HepG2 (cell line): ENCODE measurements at regions not wholly inside any gene's neighbourhood (a gene's known extent, or its start where the extent isn't known, plus 50 kb on each side); places are given as distances from the start of the nearest gene placed in this dataset.

Experiments used
- ATAC-seq: fragments of 200-7000 bp; cut with Tn5 transposase; 3 replicates; pipeline ENCODE4 v1.9.1; 2020; ENCODE audit warnings: mild to moderate bottlenecking, moderate library complexity
- BruUV-seq: library from RNA; stranded (reverse); fragments of 400-500 nt; replicated peaks from 2 replicates; lab custom pipeline; 2021; lab: Mats Ljungman, UMichigan
- CTCF ChIA-PET: fragments of 300-600 bp; formaldehyde crosslinking; extraction: SDS; loops from one replicate; lab custom pipeline; 2021; ENCODE audit warnings: low total read pairs, inconsistent platforms, low intra/inter-chr PET ratio; lab: Yijun Ruan, JAX
- POLR2A ChIA-PET: fragments of 350-600 bp; sonication (Branson Sonifier 250); formaldehyde crosslinking; loops from one replicate; lab custom pipeline; 2020; ENCODE audit warnings: antibody characterized with exemption, inconsistent platforms; lab: Yijun Ruan, JAX
- DNase-seq: peaks from one replicate; pipeline ENCODE4 v3.0.0-alpha.2; 2015; ENCODE audit warnings: low spot score
- FAIRE-seq: peaks from 3 replicates; lab custom pipeline; 2011; peaks lifted over from hg19 to GRCh38; lab: Jason Lieb, UNC
- H2AFZ ChIP-seq: one replicate; pipeline ENCODE4 v1.6.1; 2011; ENCODE audit warnings: low read length, inconsistent platforms
- H3K27ac ChIP-seq: fragments of 300-600 bp; 3 replicates; pipeline ENCODE4 v1.8.0; 2011; ENCODE audit warnings: mixed run types, mild to moderate bottlenecking, mixed read lengths, low read length, inconsistent platforms; ENCODE audit not compliant: insufficient read depth; ENCODE audit errors: extremely low read length
- H3K27me3 ChIP-seq, 2 experiments: fragments of 200-600 bp in 1 of 2; 2 replicates in 1 of 2; 3 replicates in 1 of 2; pipeline versions ENCODE4 v1.6.0 to v1.8.0; 2011; ENCODE audit warnings: low read length in 2 of 2, mild to moderate bottlenecking in 2 of 2, moderate library complexity in 2 of 2, inconsistent platforms in 1 of 2; ENCODE audit not compliant: insufficient read depth in 2 of 2, control insufficient read depth in 1 of 2
- H3K36me3 ChIP-seq, 2 experiments: fragments of 200-600 bp in 1 of 2; replicated peaks in 1 of 2; 2 replicates in 1 of 2; 3 replicates in 1 of 2; pipeline versions ENCODE4 v1.5.1 to v1.8.0; 2011; ENCODE audit warnings: low read length in 2 of 2, inconsistent platforms in 1 of 2; ENCODE audit not compliant: insufficient read depth in 2 of 2, control insufficient read depth in 1 of 2
- H3K4me1 ChIP-seq: 2 replicates; pipeline ENCODE4 v1.5.1; 2012; ENCODE audit warnings: low read length, inconsistent platforms; ENCODE audit not compliant: insufficient read depth
- H3K4me2 ChIP-seq: 2 replicates; pipeline ENCODE4 v1.6.0; 2011; ENCODE audit warnings: low read depth, low read length, inconsistent platforms
- H3K4me3 ChIP-seq, 3 experiments: fragments of 200-600 bp in 1 of 3; sonication (generic), shearing (Covaris generic) in 1 of 3; replicated peaks in 1 of 3; 2 replicates each; pipeline ENCODE4 v1.5.1; 2011 to 2016; ENCODE audit warnings: low read length in 3 of 3, inconsistent platforms in 2 of 3, low read depth in 2 of 3, mild to moderate bottlenecking in 2 of 3, control low read depth in 1 of 3, mixed read lengths in 1 of 3; ENCODE audit not compliant: insufficient read depth in 1 of 3
- H3K79me2 ChIP-seq: one replicate; pipeline ENCODE4 v1.6.1; 2011; ENCODE audit warnings: low read length, inconsistent platforms; ENCODE audit not compliant: insufficient read depth
- H3K9ac ChIP-seq: 2 replicates; pipeline ENCODE4 v1.6.0; 2011; ENCODE audit warnings: mild to moderate bottlenecking, low read depth, low read length, inconsistent platforms; ENCODE audit not compliant: insufficient read depth
- H3K9me3 ChIP-seq: 2 replicates; pipeline ENCODE4 v1.5.1; 2012; ENCODE audit warnings: mild to moderate bottlenecking, low read length
- H4K20me1 ChIP-seq: 2 replicates; pipeline ENCODE4 v1.6.0; 2011; ENCODE audit warnings: inconsistent platforms, mild to moderate bottlenecking, low read length, moderate library complexity; ENCODE audit not compliant: insufficient read depth
- AGO1 ChIP-seq: fragments of 200-400 bp; formaldehyde crosslinking; IDR thresholded peaks from 2 replicates; pipeline ENCODE4 v1.6.1; 2017; ENCODE audit warnings: mild to moderate bottlenecking, low read depth, low read length, moderate library complexity; ENCODE audit not compliant: poor library complexity, severe bottlenecking
- GLI4 ChIP-seq: sonication (generic); formaldehyde crosslinking; IDR thresholded peaks from 2 replicates; pipeline ENCODE4 v1.5.1; 2020; ENCODE audit warnings: missing genetic modification reagents, mild to moderate bottlenecking, moderate library complexity, borderline replicate concordance
- HMG20B ChIP-seq: conservative IDR thresholded peaks from 2 replicates; pipeline ENCODE4 v1.6.1; 2016; ENCODE audit warnings: missing genetic modification reagents, missing compliant biosample characterization
- KAT8 ChIP-seq: IDR thresholded peaks from 2 replicates; pipeline ENCODE4 v1.6.1; 2016; ENCODE audit warnings: missing genetic modification reagents, missing compliant biosample characterization
- LCORL ChIP-seq, 2 experiments: fragments of 450-650 bp in 1 of 2; sonication (generic) in 1 of 2; formaldehyde crosslinking in 1 of 2; IDR thresholded peaks; 2 replicates each; pipeline versions ENCODE4 v1.5.0 to v1.6.1; 2017 to 2020; ENCODE audit warnings: antibody characterized with exemption in 1 of 2, missing genetic modification reagents in 1 of 2
- NCOA5 ChIP-seq: sonication (generic); formaldehyde crosslinking; IDR thresholded peaks from 2 replicates; pipeline ENCODE4 v1.4.0; 2020; ENCODE audit warnings: missing genetic modification reagents
- TSC22D2 ChIP-seq: sonication (generic); formaldehyde crosslinking; IDR thresholded peaks from 2 replicates; pipeline ENCODE4 v1.5.1; 2020; ENCODE audit warnings: missing genetic modification reagents, mild to moderate bottlenecking, borderline replicate concordance
- ZNF3 ChIP-seq: IDR thresholded peaks from 2 replicates; pipeline ENCODE4 v1.7.0; 2017; ENCODE audit warnings: inconsistent platforms
- ZNF563 ChIP-seq: sonication (generic); formaldehyde crosslinking; IDR thresholded peaks from 2 replicates; pipeline ENCODE4 v1.8.0; 2022; ENCODE audit warnings: mild to moderate bottlenecking, moderate library complexity, missing genetic modification reagents
- ZNF569 ChIP-seq: sonication (generic); formaldehyde crosslinking; IDR thresholded peaks from 2 replicates; pipeline ENCODE4 v1.5.0; 2020; ENCODE audit warnings: mild to moderate bottlenecking, missing genetic modification reagents, moderate library complexity, borderline replicate concordance
- WGBS: methylation state at CpG from one replicate; pipeline ENCODE4 v1.1.6; 2017; ENCODE audit warnings: low lambda C conversion rate; 5-methylcytosine and 5-hydroxymethylcytosine counted together
- in situ Hi-C: cut with HindIII; loops from 2 replicates; pipeline ENCODE4 v1.10.0; 2017; ENCODE audit warnings: low pct_unique_long_range_greater_than_20kb; ENCODE audit not compliant: extremely low pct_ligation_motif_present
- intact Hi-C: fragments of 100-400 bp; cut with micrococcal nuclease; formaldehyde crosslinking; loops from one replicate; pipeline ENCODE4 v1.10.0; 2022; ENCODE audit not compliant: unreplicated experiment
- TF ChIP-seq, protein P1 (sequence below): sonication (generic); formaldehyde crosslinking; IDR thresholded peaks from 2 replicates; pipeline ENCODE4 v1.4.0; 2020; ENCODE audit warnings: missing genetic modification reagents
- TF ChIP-seq, protein P2 (sequence below): sonication (generic); formaldehyde crosslinking; IDR thresholded peaks from 2 replicates; pipeline ENCODE4 v1.8.0; 2022; ENCODE audit warnings: mild to moderate bottlenecking, missing genetic modification reagents, borderline replicate concordance
- TF ChIP-seq, protein P3 (sequence below): IDR thresholded peaks from 2 replicates; pipeline ENCODE4 v1.6.1; 2012; ENCODE audit warnings: low read depth, low read length, improper control_type of control experiment
- TF ChIP-seq, protein P4 (sequence below): sonication (generic); formaldehyde crosslinking; IDR thresholded peaks from 2 replicates; pipeline ENCODE4 v1.5.0; 2020; ENCODE audit warnings: mild to moderate bottlenecking, missing genetic modification reagents

DNA sequence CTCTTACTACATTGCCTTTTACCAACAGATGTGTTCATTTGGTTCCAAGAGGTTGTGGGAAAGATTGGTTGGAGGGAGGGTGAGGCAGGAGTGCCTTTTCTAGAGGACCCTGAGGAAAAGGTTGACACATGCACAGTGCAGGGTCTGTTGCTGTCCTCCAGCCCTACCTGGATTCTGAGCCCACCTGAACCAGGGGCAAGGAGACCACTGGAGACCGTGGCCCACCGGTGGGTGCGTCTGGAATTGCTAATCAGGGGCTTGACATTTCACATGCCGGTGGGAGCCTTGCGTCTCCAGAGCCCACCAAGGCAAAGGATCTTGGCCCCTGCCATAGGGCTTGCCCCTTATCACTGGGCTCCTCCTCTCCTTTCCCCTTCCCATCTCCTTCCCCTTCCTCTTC lies 80.4 kb upstream of the ZBED5 start (continued):
- no peak for TF ChIP-seq ZNF569

DNA sequence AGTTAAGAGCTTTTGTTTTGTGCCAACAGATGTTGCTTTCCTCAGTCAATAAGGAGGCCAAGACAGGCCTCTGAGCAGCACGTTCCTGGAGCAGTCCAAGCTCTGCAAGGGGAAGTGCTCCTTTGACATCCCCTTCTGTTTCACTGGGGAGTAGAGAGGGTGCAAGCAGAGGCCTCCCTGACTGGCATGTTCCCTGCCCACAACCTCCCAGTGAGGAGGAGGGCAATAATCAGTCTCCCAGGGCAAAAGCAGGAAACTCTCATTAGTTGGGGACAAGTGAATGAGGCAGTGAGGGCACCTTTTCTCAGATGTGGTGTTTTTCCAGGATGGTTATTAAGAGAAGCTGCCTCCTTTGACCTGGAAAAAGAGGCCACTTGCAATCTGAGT lies 79.5 kb upstream of the ZBED5 start:
- intact Hi-C loops = no loop called here
- Histone ChIP-seq H4K20me1 (no peaks in the 10 kb centered on the region), H3K79me2 (no peaks in the 10 kb centered on the region), H3K27ac (no peak overlapping the region), H2AFZ (no peak overlapping the region), H3K4me1 (peaks cover 12% of the 10 kb centered on the region), H3K4me3 (no peak overlapping the region), H3K36me3 (no peaks in the 10 kb centered on the region), H3K4me2 (no peak overlapping the region), H3K27me3 (peaks cover 0 to 28% of the 10 kb centered on the region in 2 experiments; a peak in 3 of 5 replicates), H3K9me3 (no peaks in the 10 kb centered on the region), H3K9ac (no peak overlapping the region)
- CTCF ChIA-PET = no interaction called here
- WGBS = no CpG with 5 or more reads among the region's 1 CpG
- in situ Hi-C loops = loop anchor here (25.0 kb wide), 1 partner anchor 850 kb away; no protein-coding TSS in a partner anchor
- BruUV-seq = no TSS peak
- TF ChIP-seq GLI4 (CRISPR knock-in tag) = no peak
- no peak for TF ChIP-seq TSC22D2 (CRISPR knock-in tag)
- TF ChIP-seq, protein P1, sequence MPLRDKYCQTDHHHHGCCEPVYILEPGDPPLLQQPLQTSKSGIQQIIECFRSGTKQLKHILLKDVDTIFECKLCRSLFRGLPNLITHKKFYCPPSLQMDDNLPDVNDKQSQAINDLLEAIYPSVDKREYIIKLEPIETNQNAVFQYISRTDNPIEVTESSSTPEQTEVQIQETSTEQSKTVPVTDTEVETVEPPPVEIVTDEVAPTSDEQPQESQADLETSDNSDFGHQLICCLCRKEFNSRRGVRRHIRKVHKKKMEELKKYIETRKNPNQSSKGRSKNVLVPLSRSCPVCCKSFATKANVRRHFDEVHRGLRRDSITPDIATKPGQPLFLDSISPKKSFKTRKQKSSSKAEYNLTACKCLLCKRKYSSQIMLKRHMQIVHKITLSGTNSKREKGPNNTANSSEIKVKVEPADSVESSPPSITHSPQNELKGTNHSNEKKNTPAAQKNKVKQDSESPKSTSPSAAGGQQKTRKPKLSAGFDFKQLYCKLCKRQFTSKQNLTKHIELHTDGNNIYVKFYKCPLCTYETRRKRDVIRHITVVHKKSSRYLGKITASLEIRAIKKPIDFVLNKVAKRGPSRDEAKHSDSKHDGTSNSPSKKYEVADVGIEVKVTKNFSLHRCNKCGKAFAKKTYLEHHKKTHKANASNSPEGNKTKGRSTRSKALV (CRISPR knock-in tag) = no peak
- TF ChIP-seq, protein P2, sequence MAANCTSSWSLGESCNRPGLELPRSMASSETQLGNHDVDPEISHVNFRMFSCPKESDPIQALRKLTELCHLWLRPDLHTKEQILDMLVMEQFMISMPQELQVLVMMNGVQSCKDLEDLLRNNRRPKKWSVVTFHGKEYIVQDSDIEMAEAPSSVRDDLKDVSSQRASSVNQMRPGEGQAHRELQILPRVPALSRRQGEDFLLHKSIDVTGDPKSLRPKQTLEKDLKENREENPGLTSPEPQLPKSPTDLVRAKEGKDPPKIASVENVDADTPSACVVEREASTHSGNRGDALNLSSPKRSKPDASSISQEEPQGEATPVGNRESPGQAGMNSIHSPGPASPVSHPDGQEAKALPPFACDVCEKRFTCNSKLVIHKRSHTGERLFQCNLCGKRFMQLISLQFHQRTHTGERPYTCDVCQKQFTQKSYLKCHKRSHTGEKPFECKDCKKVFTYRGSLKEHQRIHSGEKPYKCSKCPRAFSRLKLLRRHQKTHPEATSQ (CRISPR knock-in tag) = no peak
- TF ChIP-seq HMG20B (CRISPR knock-in tag) = no peak
- TF ChIP-seq, protein P3, sequence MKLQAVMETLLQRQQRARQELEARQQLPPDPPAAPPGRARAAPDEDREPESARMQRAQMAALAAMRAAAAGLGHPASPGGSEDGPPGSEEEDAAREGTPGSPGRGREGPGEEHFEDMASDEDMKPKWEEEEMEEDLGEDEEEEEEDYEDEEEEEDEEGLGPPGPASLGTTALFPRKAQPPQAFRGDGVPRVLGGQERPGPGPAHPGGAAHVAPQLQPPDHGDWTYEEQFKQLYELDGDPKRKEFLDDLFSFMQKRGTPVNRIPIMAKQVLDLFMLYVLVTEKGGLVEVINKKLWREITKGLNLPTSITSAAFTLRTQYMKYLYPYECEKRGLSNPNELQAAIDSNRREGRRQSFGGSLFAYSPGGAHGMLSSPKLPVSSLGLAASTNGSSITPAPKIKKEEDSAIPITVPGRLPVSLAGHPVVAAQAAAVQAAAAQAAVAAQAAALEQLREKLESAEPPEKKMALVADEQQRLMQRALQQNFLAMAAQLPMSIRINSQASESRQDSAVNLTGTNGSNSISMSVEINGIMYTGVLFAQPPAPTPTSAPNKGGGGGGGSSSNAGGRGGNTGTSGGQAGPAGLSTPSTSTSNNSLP = no peak
- TF ChIP-seq AGO1 = no peak
- TF ChIP-seq NCOA5 = no peak
- TF ChIP-seq KAT8 (CRISPR knock-in tag) = no peak
- no peak for TF ChIP-seq LCORL (IDR thresholded peaks at IDR 0.05)
- no peak for TF ChIP-seq LCORL (CRISPR knock-in tag; IDR thresholded peaks at IDR 0.05)
- TF ChIP-seq, protein P4, sequence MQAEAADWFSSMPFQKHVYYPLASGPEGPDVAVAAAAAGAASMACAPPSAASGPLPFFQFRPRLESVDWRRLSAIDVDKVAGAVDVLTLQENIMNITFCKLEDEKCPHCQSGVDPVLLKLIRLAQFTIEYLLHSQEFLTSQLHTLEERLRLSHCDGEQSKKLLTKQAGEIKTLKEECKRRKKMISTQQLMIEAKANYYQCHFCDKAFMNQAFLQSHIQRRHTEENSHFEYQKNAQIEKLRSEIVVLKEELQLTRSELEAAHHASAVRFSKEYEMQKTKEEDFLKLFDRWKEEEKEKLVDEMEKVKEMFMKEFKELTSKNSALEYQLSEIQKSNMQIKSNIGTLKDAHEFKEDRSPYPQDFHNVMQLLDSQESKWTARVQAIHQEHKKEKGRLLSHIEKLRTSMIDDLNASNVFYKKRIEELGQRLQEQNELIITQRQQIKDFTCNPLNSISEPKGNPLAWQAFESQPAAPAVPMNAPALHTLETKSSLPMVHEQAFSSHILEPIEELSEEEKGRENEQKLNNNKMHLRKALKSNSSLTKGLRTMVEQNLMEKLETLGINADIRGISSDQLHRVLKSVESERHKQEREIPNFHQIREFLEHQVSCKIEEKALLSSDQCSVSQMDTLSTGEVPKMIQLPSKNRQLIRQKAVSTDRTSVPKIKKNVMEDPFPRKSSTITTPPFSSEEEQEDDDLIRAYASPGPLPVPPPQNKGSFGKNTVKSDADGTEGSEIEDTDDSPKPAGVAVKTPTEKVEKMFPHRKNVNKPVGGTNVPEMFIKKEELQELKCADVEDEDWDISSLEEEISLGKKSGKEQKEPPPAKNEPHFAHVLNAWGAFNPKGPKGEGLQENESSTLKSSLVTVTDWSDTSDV = no peak
- no peak for TF ChIP-seq ZNF563 (CRISPR knock-in tag)
- TF ChIP-seq ZNF3 (CRISPR knock-in tag) = no peak
- POLR2A ChIA-PET = no interaction called here
- FAIRE-seq (no peak), ATAC-seq (no peak), DNase-seq (no peak)
